ENCODE measurements at regions not wholly inside any gene's neighbourhood (a gene's known extent, or its start where the extent isn't known, plus 50 kb on each side); places are given as distances from the start of the nearest gene placed in this dataset.

GRCh38 chr4:80124246-80125211 lies 51.5 kb upstream of the ANTXR2 start:
- DNase-seq (ENCODE audit: low spot score): no peak

Data from LoVo (cell line).